Thyroid gland (tissue), 4 donors: ENCODE measurements at regions not wholly inside any gene's neighbourhood (a gene's known extent, or its start where the extent isn't known, plus 50 kb on each side); places are given as distances from the start of the nearest gene placed in this dataset.

ENCODE experiments used
- POLR2A ChIP-seq, 2 donors: fragments of 450-650 bp; IDR thresholded peaks; one replicate each; pipeline ENCODE4 v1.6.1; 2017; ENCODE audit warnings: antibody characterized with exemption in 2 of 2, mild to moderate bottlenecking in 2 of 2, moderate library complexity in 1 of 2
- TF ChIP-seq, protein P1 (sequence below), 6 experiments: fragments of 200-600 bp in 3 of 6; fragments of 450-650 bp in 3 of 6; sonication (generic) in 3 of 6; IDR thresholded peaks; one replicate each; pipeline ENCODE4 v1.5.1; 2016 to 2019; ENCODE audit warnings: antibody characterized with exemption in 6 of 6, mild to moderate bottlenecking in 2 of 6, inconsistent platforms in 1 of 6, moderate library complexity in 1 of 6

GRCh38 chr5:99949361-99949760, 585.8 kb upstream of the FAM174A start:
- TF ChIP-seq, protein P1, sequence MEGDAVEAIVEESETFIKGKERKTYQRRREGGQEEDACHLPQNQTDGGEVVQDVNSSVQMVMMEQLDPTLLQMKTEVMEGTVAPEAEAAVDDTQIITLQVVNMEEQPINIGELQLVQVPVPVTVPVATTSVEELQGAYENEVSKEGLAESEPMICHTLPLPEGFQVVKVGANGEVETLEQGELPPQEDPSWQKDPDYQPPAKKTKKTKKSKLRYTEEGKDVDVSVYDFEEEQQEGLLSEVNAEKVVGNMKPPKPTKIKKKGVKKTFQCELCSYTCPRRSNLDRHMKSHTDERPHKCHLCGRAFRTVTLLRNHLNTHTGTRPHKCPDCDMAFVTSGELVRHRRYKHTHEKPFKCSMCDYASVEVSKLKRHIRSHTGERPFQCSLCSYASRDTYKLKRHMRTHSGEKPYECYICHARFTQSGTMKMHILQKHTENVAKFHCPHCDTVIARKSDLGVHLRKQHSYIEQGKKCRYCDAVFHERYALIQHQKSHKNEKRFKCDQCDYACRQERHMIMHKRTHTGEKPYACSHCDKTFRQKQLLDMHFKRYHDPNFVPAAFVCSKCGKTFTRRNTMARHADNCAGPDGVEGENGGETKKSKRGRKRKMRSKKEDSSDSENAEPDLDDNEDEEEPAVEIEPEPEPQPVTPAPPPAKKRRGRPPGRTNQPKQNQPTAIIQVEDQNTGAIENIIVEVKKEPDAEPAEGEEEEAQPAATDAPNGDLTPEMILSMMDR (IDR thresholded peaks at IDR 0.05): no peak
- TF ChIP-seq POLR2A (IDR thresholded peaks at IDR 0.05): no peak
